GM18870 (cell line): ENCODE measurements at regions not wholly inside any gene's neighbourhood (a gene's known extent, or its start where the extent isn't known, plus 50 kb on each side); places are given as distances from the start of the nearest gene placed in this dataset.

ENCODE experiments used
- ATAC-seq: cut with Tn5 transposase; IDR thresholded peaks from one replicate; pipeline ENCODE4 v1.9.1; 2021; ENCODE audit warnings: moderate library complexity; ENCODE audit not compliant: unreplicated experiment

DNA sequence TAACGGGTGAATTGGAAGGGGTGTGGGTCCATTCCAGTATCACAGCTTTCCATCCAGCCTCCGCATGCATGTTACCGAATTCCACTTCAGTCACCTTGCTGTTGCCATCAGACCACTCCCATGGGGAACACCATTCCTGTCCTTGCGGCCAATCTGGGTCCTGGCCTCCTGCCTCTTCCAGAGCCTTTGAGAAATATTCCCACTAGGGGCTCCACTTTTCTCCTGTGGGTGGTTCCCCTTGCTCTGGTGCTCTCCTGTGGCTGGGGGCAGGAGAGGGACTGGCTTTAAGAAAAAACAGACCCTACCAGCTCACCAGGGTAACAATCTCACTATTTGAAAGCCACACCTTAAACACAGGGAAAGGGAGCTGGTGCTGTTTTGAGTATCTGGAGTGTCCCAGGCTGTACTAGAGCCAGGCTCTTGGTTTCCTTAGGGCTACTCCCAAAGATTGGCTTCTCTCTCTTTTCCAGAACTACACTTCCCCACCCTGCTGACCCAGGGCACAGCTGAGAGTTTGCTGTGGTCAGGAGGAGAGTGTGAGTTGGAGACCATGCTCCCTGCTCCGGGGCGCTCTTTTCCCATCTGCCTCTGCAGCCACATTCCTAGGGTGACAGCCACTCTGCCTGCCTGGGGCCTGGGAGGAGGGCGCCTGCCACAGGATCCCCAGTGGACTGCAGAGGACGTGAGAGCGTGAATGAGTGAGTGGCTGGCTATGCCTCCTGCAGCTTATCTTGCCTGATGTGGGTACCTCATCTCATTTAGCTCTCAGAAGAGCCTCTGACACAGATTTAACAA, 460.8 kb upstream of the HS6ST1 start:
- no peak for ATAC-seq

DNA sequence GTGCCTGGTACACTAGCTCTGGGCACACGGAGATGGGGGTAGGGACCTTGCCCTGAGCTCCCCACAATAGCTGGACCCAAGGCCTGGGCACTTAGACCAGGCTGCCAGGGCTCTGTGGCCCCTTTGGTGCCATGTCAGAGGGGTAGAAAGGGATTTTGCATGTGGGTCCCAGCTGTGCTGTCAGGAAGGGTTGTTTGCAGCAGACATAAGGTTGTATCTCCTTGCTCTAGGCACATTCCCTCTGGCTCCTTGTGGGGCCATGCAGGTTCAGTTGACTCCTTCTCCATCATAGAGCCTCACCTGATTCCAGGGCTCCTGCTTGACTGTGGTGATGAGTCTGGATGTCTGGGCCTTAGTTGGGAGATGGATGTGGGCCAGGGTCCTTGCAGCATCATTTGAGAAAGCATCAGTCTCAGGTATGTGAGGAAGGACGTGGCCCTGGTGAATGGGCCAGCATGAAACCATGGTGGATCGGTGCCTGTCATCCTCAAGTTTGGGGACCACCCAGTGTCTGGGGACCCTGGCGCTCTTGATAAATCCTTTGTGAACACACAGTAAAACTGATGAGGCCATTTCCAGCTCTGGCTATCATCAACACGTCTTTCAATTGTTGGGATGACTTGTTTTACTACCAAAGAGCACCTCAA, 461.9 kb upstream of the HS6ST1 start:
- no peak for ATAC-seq

DNA sequence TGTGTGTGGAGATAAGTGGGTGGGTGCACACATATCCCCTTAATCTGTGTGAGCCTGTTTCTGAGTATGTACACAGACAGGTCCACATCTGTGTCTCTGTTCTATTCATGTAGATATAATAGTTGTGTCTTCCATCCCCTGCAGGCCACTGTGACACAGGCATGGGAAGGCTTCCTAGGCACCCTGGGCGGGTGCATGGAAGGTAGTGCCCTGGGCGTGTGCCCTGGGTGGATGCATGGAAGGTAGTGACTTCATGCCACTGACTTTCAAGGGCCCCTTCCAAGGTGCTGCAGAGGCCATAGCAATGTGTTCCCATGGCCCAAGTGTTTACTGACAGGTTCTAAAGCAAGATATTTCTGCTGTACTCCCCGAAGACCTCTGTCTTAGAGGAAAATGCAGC, 462.5 kb upstream of the HS6ST1 start:
- no peak for ATAC-seq

DNA sequence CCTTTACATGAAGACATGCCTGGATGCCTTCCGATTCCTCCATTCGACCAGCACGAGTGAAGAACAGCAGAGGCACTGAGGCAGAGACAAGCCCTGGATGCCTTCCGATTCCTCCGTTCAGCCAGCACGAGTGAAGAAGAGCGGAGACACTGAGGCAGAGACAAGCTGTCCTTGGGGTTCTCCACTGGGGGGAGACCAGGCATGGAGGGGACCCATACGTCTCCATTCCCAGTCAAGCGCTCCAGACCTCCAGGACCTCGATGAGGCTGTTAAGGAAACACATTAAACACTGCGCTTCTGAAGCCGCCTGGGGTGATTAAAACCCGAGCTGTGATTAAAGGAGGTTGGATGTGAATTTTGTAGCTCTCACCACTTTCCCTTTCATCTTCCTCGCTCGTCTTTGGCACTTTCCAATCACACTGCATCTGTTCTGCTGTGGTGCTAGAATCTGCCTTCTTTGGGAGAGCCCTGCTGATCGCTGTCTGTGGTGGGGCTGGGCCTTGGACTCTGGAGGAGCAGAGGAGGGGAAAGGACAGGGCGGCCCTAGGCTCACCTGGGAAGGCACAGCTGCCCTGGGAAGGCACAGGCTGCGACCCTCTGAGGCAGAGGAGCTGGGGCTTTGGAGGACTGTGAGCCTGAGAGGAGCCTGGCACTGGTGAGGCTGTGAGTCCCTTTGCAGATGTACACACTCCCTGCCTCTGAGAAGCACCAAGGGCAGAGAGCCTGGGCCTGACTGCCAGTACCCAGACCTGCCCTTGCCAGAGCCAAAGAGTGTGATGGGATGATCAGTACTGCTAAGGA, 463.1 kb upstream of the HS6ST1 start:
- no peak for ATAC-seq

DNA sequence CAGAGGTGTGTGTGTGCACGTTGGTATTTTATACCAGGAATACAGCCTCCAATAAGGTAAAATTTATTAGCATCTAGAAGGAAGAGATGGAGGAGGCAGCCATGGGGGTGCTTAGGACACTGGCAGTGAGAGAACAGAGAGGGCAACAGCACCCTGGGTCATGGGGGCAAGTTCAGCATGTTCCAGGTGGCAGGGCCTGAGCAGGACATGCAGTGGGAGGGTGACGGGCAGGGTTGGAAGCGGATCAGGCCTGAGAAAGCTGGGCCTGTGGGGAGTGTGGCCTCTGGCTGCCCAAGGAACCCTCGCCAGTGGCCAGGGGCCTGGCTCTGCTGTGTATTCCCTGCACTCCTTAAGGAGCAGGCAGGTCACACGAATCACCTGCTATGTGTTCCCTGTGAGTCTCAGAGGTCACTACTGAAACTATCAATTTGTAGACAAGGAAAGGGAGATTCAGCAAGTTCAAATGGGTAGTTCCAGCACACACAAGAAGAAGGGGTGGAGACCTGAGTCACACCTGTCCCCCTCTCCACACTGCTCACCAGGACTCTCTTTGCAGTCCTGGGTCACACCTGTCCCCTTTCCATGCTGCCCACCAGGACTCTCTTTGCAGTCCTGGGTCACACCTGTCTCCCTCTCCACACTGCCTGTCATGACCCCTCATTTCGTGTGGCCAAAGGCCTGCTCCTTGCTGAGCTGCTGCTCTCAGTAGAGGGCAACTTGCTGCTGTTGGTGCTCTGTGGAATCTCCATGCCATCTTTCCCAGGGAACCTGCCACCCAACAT, 463.9 kb upstream of the HS6ST1 start:
- ATAC-seq: no peak

DNA sequence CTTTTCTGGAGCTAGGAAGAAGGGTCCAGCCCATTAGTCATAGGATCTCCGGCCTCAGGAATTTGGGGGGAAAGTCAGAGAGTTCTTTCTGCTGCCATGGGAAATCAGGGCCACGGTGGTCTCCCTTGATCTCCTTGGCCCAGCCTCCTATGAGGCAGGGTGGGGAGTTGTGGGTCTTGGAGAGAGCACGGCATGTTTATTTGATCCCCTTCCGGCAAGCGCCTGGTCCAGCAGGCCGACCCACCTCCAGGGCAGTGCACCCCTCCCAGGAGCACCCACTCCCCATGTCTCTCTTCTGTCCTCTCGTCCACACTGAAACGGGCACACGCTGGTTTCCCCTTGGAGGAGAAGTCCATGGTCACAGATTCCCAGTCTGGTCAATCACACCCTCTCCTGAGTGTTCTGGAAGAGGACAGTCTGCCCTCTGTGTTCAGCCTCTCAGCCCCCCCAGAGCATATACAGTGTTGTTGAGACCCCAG, 464.6 kb upstream of the HS6ST1 start:
- no peak for ATAC-seq

DNA sequence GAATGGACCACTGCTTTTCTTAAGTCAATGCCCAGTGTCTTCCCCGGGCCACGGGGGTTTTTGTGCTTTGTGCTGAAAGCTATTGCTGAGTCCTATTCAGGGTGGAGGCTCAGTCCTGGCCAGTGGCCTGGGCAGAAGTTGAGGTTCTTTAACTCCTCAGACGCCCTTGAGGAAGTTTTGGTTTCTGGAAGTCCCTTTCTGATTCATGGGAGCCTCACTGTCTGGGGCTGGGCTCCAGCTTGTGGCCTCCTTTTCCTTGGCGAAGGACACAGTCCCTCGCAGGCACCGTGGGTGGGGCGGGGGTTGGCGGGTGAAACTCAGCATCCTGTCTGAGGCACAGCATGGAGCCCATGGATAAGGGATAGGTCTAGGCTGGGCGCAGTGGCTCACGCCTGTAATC, 465.2 kb upstream of the HS6ST1 start:
- no peak for ATAC-seq

DNA sequence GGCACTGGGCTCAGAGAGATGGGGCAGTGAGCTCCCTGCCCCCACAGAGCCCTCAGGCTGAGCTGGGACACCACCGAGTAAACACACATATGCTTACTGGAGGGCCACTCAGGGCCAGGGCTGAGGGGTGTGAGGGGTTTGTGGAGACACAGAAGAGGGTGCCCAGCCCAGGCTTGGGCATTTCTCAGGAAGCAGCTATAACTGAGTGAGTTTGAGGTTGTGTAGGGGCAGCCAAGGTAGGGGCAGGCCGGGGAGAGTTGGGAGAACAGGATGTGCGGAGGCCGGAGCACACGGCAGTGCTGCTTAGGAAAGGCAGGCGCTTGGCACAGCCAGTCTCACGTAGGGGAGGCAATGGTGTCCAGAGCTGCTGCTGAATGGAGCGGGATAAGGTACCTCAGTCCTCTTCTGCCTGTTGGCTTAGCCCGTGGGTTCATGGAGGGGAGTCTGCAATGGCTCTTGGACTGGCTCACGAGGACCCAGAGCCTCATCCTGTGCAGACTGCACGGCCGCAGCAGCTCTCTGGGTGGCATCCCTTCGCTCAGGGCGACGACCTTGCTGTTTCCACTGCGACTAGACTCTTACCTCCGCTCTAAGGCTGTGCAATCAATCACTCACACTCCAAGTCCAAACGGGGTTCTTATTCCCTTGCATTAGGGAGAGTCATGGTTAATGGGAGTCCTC, 466.1 kb upstream of the HS6ST1 start:
- no peak for ATAC-seq

DNA sequence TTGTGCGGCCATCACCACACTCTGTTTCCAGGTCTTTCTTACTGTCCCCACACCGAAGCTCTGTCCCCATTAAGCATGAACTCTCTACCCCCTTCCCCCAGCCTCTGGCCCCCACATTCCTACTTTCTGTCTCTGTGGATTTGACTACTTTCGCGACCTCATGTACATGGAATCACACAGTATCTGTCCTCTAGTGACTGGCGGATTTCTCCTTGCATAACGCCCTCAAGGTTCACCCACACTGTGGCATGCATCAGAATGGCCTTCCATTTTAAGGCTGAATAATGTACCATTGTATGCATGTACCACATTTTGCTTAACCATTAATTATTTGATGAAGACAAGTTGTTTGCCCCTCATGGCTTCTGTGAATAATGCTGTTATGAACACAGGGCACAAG, 467.6 kb upstream of the HS6ST1 start:
- no peak for ATAC-seq

DNA sequence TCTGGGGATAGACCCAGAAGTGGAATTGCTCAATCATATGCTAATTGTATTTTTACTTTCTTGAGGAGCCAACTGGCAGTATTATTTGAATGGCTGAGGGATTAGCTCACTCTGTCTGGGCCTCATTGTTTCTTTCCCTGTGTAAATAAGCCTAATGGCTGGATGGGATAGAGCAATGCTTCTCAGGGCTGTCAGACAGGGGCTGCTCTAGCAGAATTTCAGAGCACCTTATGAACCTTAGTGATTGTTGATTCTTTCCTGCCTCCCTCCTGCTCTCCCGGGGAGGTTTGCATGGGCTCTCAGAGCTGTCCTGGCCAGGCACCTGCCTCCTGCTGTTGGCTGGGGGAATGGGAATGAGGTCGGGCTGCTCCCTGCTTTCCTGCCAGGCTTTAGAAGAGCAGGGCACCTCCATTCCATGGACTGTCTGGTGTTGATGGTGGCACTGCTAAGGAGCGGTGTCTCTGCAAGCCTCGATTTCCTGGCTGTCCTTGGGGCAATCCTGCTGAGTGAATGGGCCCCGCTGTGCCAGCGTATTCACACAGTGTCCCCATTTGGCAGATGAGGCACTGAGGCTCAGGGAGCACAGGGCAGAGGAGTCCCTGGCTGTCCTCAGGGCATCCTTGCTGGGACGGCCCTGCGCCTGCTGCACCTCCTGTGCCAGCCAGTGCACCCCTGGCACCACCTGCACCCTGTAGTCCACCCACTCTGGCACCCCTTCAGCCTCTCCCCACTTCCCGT, 468.2 kb upstream of the HS6ST1 start:
- ATAC-seq: no peak

DNA sequence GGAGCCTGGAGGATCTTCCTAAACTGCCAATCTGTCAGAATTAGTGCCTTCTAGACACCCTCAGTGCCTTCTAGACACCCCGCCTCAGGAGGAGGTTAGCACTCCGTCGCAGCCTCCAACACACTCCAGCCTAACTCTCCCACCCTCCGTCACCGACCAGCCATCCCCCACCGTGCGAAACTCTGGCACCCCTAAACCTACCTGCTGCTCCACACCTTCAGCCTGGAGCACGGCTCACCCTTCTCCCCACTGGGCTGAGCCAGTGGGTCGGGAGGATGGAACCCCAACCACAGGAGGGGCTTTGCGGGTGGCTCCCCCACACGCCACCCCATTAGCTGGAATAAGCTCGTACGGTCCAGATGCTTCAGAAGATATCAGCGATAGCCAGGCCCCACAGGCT, 468.9 kb upstream of the HS6ST1 start:
- ATAC-seq: no peak

DNA sequence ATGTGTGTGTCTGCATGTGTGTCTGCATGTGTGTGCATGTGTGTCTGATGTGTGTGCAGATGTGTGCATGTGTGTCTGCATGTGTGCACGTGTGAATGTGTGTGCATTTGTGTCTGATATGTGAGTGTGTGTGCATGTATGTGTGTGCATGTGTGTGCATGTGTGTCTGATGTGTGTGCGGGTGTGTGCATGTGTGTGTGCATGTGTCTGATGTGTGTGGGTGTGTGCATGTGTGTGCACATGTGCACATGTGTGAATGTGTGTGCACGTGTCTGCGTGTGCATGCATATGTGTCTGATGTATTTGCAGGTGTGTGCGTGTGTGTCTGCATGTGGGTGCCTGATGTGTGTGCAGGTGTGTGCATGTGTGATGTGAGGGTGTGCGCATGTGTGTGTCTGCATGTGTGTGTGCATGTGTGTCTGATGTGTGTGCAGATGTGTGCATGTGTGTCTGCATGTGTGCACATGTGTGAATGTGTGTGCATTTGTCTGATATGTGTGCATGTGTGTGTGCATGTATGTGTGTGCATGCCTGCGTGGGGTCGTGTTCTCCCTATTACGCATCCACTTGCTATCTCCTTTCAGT, 470.1 kb upstream of the HS6ST1 start:
- no peak for ATAC-seq

DNA sequence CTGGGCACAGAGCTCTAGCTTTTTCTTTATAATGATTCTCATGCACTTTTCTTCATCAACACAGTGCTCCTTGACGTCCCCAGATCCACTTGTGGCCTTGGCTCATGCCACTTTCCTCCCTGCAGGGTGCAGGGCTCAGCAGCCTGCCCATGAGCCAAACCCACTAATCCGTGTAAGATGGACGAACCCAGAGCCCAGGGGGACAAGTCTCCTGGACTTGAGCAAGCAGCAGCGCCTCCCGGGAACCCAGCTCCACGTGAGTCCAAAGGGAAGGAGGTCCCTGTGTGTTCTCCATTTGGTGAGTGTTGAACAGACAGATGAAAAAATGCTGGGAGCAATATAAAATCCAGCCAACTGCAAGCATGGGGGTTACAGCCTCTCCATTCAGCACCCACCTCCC, 470.6 kb upstream of the HS6ST1 start:
- ATAC-seq: no peak

DNA sequence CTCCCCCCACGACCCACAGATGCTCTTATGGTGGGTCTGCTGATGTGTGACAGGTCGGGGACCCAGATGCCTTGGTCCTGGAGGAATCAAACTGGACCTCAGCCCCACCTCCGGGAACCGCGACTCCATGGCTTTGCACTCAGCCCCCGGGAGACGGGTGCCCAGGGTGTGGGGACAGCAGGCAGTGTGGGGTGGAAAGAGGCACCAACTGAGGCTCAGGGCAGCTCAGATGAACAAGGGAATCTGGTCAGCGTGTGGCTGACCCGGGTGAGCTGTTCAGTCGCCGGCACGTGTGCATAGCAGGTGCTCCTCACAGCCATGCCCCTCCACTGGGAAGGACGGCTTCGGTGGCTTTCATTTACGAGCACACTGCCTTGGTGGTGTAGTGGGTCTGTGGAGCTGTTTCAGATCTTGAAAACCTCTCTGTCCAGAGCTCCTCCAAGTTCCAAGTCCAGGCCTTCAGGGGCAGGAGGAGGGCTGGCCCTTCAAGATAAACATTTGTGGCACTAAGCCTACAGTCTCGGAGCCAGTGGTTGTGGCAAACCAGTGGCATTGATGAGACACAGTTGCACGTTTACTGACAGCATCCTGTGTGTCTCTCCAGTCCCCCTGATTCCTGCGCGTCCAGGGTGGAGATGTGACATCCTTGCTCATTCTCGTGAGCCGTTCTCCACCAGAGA, 471.2 kb upstream of the HS6ST1 start:
- ATAC-seq: no peak

DNA sequence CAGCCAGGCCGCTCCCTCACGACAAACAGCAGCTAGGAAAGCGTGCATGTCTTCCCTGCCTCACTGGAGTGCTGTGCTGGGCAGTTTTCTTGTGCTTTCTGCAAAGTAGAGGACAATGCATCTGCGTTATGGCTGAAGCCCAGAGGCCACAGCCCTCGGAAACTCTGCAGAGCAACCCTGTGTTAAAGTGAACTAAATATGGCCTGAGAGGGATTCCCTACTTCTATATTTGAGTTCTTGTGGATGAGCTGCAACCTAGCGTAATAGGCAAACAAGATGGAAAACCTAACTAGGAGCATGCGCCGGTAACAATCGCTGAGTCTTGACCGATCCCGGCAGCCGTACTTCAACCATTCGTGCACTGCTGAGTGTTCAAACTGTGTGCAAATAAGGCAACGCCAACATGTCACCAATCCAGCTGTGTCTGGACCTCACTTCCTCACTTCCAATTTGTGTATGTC, 471.9 kb upstream of the HS6ST1 start:
- ATAC-seq: no peak

DNA sequence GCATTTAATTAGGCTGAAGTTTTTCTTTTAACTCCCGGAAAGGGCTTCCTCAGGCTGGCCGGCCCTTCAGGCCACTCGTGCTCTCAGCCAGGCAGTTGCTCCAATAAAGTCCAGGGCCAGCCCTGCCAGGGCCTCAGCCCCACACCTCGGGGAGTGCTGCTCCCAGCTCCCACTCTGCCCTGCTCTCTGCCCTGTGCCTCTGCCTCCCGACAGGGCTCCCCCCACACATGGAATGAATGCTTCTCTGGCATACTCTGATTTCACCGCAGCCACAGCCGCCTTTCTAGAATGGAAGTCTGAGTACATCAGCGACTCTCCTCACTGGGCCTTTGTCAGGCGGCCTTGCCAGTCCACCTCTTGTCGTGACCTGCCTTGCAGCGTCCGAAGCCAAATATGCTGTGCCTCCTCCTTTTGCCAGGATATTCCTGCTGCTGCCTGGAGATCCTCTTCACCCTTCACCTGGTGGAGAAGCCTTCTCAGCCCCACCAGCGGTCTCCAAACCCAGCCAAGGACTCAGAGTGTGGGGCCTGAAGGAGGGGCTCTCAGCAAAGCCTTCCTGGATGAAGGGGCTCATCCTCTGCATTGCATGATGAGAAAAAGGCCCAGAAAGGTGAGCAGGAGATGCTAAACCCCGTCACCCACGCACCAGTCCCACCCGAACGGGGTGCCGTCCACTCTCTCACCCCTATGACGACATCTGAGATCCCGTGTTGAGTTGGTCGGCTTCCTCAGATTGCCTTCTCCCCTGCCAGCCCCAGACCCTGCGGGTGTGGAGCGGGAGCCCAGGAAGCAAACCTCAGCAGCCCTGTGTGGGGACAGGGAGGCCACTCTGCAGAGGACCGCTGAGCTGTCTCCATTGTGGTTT, 472.7 kb upstream of the HS6ST1 start:
- no peak for ATAC-seq

DNA sequence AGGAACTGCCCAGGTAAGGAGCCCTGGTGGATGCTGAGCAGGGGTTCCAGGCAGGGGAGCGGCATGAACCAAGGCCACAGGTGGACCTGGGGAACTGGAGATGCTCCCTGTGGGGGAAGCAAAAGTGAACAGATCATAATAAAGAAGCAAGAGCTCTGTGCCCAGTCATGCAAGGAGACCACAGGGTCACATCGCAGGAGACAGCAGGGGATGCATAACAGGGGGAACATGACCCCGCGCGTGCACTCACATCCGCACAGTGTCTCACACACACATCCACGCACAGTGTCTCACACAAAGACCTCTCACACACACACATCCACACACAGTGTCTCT, 473.3 kb upstream of the HS6ST1 start:
- no peak for ATAC-seq

DNA sequence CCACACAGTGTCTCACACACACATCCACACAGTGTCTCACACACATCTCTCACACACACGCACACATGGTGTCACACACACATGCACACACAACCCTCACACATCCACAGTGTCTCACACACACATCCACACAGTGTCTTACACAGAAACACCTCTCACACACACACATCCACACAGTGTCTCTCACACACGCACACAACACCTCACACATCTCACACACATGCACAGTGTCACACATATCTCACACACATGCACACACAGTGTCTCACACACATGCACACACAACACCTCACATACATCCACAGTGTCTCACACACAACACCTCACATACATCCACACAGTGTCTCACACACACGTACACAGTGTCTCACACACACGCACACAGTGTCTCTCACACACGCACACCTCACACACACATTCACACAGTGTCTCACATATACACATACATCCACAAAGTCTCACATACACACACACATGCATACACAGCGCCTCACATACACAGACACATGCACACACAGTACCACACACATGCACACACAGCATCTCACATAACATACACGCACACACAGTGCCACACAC, 473.9 kb upstream of the HS6ST1 start:
- no peak for ATAC-seq
